ENCODE measurements at regions not wholly inside any gene's neighbourhood (a gene's known extent, or its start where the extent isn't known, plus 50 kb on each side); places are given as distances from the start of the nearest gene placed in this dataset.

GRCh38 chr1:8267307-8267706 lies 50.6 kb upstream of the SLC45A1 start:
- no peak for DNase-seq (ENCODE audit: low spot score)

GRCh38 chr1:8266436-8267165 lies 51.3 kb upstream of the SLC45A1 start:
- no peak for DNase-seq (ENCODE audit: low spot score)

GRCh38 chr1:8263791-8264190 lies 54.1 kb upstream of the SLC45A1 start:
- no peak for DNase-seq (ENCODE audit: low spot score)

- no peak for DNase-seq (ENCODE audit: low spot score)
These were observed 56.5 kb upstream of the SLC45A1 start for GRCh38 chr1:8261398-8261762.

GRCh38 chr1:8259498-8260290 lies 58.2 kb upstream of the SLC45A1 start:
- peak; percentile 76 for DNase-seq (ENCODE audit: low spot score)

- DNase-seq (ENCODE audit: low spot score): no peak
These were observed 60.3 kb upstream of the SLC45A1 start for GRCh38 chr1:8257621-8258020.

GRCh38 chr1:8256321-8256720 lies 61.6 kb upstream of the SLC45A1 start:
- DNase-seq (ENCODE audit: low spot score): no peak

GRCh38 chr1:8255712-8256111 lies 62.2 kb upstream of the SLC45A1 start:
- DNase-seq (ENCODE audit: low spot score): no peak

GRCh38 chr1:8252266-8252951 lies 65.5 kb upstream of the SLC45A1 start:
- no peak for DNase-seq (ENCODE audit: low spot score)

- no peak for DNase-seq (ENCODE audit: low spot score)
These were observed 66.3 kb upstream of the SLC45A1 start for GRCh38 chr1:8251635-8252034.

- no peak for DNase-seq (ENCODE audit: low spot score)
These were observed 68.1 kb upstream of the SLC45A1 start for GRCh38 chr1:8249838-8250237.

- DNase-seq (ENCODE audit: low spot score): no peak
These were observed 70.0 kb upstream of the SLC45A1 start for GRCh38 chr1:8247811-8248436.

- DNase-seq (ENCODE audit: low spot score): no peak
These were observed 73.6 kb upstream of the SLC45A1 start for GRCh38 chr1:8244304-8244703.

- no peak for DNase-seq (ENCODE audit: low spot score)
These were observed 75.4 kb upstream of the SLC45A1 start for GRCh38 chr1:8242498-8242897.

GRCh38 chr1:8241417-8242014 lies 76.4 kb upstream of the SLC45A1 start:
- DNase-seq (ENCODE audit: low spot score): peak; percentile 62

GRCh38 chr1:8239306-8240023 lies 78.4 kb upstream of the SLC45A1 start:
- no peak for DNase-seq (ENCODE audit: low spot score)

GRCh38 chr1:8239039-8239305 lies 78.9 kb upstream of the SLC45A1 start:
- DNase-seq (ENCODE audit: low spot score): peak; percentile 50

- peak; percentile 65 for DNase-seq (ENCODE audit: low spot score)
These were observed 79.5 kb upstream of the SLC45A1 start for GRCh38 chr1:8238141-8239038.

- DNase-seq (ENCODE audit: low spot score): no peak
These were observed 85.7 kb upstream of the SLC45A1 start for GRCh38 chr1:8232036-8232757.

GRCh38 chr1:8230292-8230621 lies 87.7 kb upstream of the SLC45A1 start:
- DNase-seq (ENCODE audit: low spot score): no peak

Data from HT-29 (cell line).